NCI-H69 (cell line): ENCODE measurements at regions not wholly inside any gene's neighbourhood (a gene's known extent, or its start where the extent isn't known, plus 50 kb on each side); places are given as distances from the start of the nearest gene placed in this dataset.

Experiments used
- DNase-seq: peaks from one replicate; lab custom pipeline; 2025; lab: John Stamatoyannopoulos, UW

- no peak for DNase-seq
These were observed 57.1 kb upstream of the ITPRID1 start for GRCh38 chr7:31456646-31457368.

GRCh38 chr7:31457551-31457950, 56.3 kb upstream of the ITPRID1 start:
- DNase-seq: peak; percentile 26

GRCh38 chr7:31458203-31458602, 55.7 kb upstream of the ITPRID1 start:
- no peak for DNase-seq

GRCh38 chr7:31462636-31463035, 51.3 kb upstream of the ITPRID1 start:
- DNase-seq: no peak
